ENCODE measurements at regions not wholly inside any gene's neighbourhood (a gene's known extent, or its start where the extent isn't known, plus 50 kb on each side); places are given as distances from the start of the nearest gene placed in this dataset.
"Not testable (repeated sequence)": the region's sequence is repeated elsewhere in the genome, so short reads cannot be mapped to it uniquely, and the experiment has no call there.

DNA sequence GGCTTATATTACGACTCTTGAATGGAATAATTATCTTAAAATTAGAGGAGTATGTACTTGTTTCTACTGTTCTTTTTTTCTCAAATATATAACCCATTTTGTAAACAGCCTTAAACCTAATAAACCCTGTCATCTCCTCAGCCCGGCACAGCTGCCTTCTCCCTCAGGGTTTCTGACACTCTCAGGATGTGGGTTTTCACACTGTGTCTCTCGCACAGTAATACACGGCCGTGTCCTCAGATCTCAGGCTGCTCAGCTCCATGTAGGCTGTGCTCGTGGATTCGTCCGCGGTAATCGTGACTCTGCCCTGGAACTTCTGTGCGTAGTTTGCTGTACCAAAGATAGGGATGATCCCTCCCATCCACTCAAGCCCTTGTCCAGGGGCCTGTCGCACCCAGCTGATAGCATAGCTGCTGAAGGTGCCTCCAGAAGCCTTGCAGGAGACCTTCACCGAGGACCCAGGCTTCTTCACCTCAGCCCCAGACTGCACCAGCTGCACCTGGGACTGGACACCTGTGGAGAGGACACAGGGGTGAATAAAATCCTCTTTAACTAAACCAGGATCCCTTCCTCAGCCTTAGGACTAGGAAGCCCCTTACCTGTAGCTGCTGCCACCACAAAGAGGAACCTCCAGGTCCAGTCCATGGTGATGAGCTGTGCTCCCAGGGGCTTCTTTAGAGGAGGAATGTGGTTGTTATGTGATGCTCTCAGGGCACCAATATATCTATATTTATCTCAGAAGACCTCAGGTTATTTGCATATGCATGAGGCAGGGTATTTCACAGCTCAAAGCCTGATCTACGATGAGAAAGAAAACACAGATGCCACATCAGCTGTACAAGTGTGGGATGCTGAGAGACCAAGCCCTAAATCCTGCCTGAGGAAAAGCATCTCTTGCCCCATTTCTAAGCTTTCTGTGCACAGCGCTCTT is 1235.8 kb downstream of the TMEM121 start:
- TF ChIP-seq, protein P1, sequence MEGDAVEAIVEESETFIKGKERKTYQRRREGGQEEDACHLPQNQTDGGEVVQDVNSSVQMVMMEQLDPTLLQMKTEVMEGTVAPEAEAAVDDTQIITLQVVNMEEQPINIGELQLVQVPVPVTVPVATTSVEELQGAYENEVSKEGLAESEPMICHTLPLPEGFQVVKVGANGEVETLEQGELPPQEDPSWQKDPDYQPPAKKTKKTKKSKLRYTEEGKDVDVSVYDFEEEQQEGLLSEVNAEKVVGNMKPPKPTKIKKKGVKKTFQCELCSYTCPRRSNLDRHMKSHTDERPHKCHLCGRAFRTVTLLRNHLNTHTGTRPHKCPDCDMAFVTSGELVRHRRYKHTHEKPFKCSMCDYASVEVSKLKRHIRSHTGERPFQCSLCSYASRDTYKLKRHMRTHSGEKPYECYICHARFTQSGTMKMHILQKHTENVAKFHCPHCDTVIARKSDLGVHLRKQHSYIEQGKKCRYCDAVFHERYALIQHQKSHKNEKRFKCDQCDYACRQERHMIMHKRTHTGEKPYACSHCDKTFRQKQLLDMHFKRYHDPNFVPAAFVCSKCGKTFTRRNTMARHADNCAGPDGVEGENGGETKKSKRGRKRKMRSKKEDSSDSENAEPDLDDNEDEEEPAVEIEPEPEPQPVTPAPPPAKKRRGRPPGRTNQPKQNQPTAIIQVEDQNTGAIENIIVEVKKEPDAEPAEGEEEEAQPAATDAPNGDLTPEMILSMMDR (conservative IDR thresholded peaks at IDR 0.05; ENCODE audit: low read depth, low read length), result not testable (repeated sequence)
- not testable (repeated sequence) for TF ChIP-seq EZH2 (IDR thresholded peaks at IDR 0.05; ENCODE audit: borderline replicate concordance, low read depth, low read length, poor library complexity, severe bottlenecking)
